ENCODE measurements at regions not wholly inside any gene's neighbourhood (a gene's known extent, or its start where the extent isn't known, plus 50 kb on each side); places are given as distances from the start of the nearest gene placed in this dataset.

- Histone ChIP-seq H3K79me2 (ENCODE audit: control insufficient read depth, insufficient read depth, low read length, unreplicated experiment) (no peaks in the 10 kb centered on the region), H3K4me1 (ENCODE audit: control insufficient read depth, insufficient read depth, low read length, unreplicated experiment) (no peaks in the 10 kb centered on the region), H2AFZ (ENCODE audit: low read length, unreplicated experiment) (no peak overlapping the region), H3K36me3 (ENCODE audit: insufficient read depth, low read length) (no peaks in the 10 kb centered on the region), H3K27me3 (ENCODE audit: insufficient read depth, low read length) (no peaks in the 10 kb centered on the region), H3K4me3 (ENCODE audit: low read depth, low read length) (no peak overlapping the region), H3K27ac (ENCODE audit: low read depth, low read length) (no peak overlapping the region)
These were observed 117.0 kb upstream of the IRX3 start for GRCh38 chr16:54403580-54403979.

GRCh38 chr16:54402873-54403272, 116.3 kb upstream of the IRX3 start:
- peaks cover 3% of the 10 kb centered on the region for H3K4me1 ChIP-seq (ENCODE audit: control insufficient read depth, insufficient read depth, low read length, unreplicated experiment)
- H3K79me2 ChIP-seq (ENCODE audit: control insufficient read depth, insufficient read depth, low read length, unreplicated experiment) = no peaks in the 10 kb centered on the region
- no peaks in the 10 kb centered on the region for H3K27me3 ChIP-seq (ENCODE audit: insufficient read depth, low read length)
- H3K36me3 ChIP-seq (ENCODE audit: insufficient read depth, low read length) = no peaks in the 10 kb centered on the region
- no peak overlapping the region for H3K4me3 ChIP-seq (ENCODE audit: low read depth, low read length)
- H3K27ac ChIP-seq (ENCODE audit: low read depth, low read length) = no peak overlapping the region
- H2AFZ ChIP-seq (ENCODE audit: low read length, unreplicated experiment) = no peak overlapping the region

GRCh38 chr16:54402270-54402669, 115.7 kb upstream of the IRX3 start:
- no peaks in the 10 kb centered on the region for H3K27me3 ChIP-seq (ENCODE audit: insufficient read depth, low read length)
- H3K27ac ChIP-seq (ENCODE audit: low read depth, low read length) = no peak overlapping the region
- H3K4me3 ChIP-seq (ENCODE audit: low read depth, low read length) = no peak overlapping the region
- no peaks in the 10 kb centered on the region for H3K79me2 ChIP-seq (ENCODE audit: control insufficient read depth, insufficient read depth, low read length, unreplicated experiment)
- no peak overlapping the region for H2AFZ ChIP-seq (ENCODE audit: low read length, unreplicated experiment)
- H3K36me3 ChIP-seq (ENCODE audit: insufficient read depth, low read length) = no peaks in the 10 kb centered on the region
- H3K4me1 ChIP-seq (ENCODE audit: control insufficient read depth, insufficient read depth, low read length, unreplicated experiment) = peaks cover 9% of the 10 kb centered on the region

GRCh38 chr16:54400261-54400660, 113.7 kb upstream of the IRX3 start:
- H2AFZ ChIP-seq (ENCODE audit: low read length, unreplicated experiment) = no peak overlapping the region
- no peaks in the 10 kb centered on the region for H3K79me2 ChIP-seq (ENCODE audit: control insufficient read depth, insufficient read depth, low read length, unreplicated experiment)
- H3K4me3 ChIP-seq (ENCODE audit: low read depth, low read length) = no peak overlapping the region
- no peak overlapping the region for H3K27ac ChIP-seq (ENCODE audit: low read depth, low read length)
- H3K36me3 ChIP-seq (ENCODE audit: insufficient read depth, low read length) = no peaks in the 10 kb centered on the region
- no peaks in the 10 kb centered on the region for H3K27me3 ChIP-seq (ENCODE audit: insufficient read depth, low read length)
- peaks cover 11% of the 10 kb centered on the region for H3K4me1 ChIP-seq (ENCODE audit: control insufficient read depth, insufficient read depth, low read length, unreplicated experiment)

GRCh38 chr16:54398986-54399385, 112.4 kb upstream of the IRX3 start:
- H3K4me3 ChIP-seq (ENCODE audit: low read depth, low read length) = no peak overlapping the region
- peaks cover 11% of the 10 kb centered on the region for H3K4me1 ChIP-seq (ENCODE audit: control insufficient read depth, insufficient read depth, low read length, unreplicated experiment)

GRCh38 chr16:54397838-54398237, 111.3 kb upstream of the IRX3 start:
- Histone ChIP-seq H3K36me3 (ENCODE audit: insufficient read depth, low read length) (no peaks in the 10 kb centered on the region), H3K4me3 (ENCODE audit: low read depth, low read length) (peak overlapping the region; percentile 18; the same call in 1 of the 2 replicates), H3K79me2 (ENCODE audit: control insufficient read depth, insufficient read depth, low read length, unreplicated experiment) (no peaks in the 10 kb centered on the region), H3K4me1 (ENCODE audit: control insufficient read depth, insufficient read depth, low read length, unreplicated experiment) (peaks cover 11% of the 10 kb centered on the region), H3K27ac (ENCODE audit: low read depth, low read length) (0 out of 2 replicates have a peak overlapping the region, but pooled peaks have one; percentile 13), H2AFZ (ENCODE audit: low read length, unreplicated experiment) (peak overlapping the region; percentile 53), H3K27me3 (ENCODE audit: insufficient read depth, low read length) (no peaks in the 10 kb centered on the region)

More at GRCh38 chr16:54398986-54399385, 112.4 kb upstream of the IRX3 start:
- Histone ChIP-seq H3K36me3 (ENCODE audit: insufficient read depth, low read length) (no peaks in the 10 kb centered on the region), H2AFZ (ENCODE audit: low read length, unreplicated experiment) (no peak overlapping the region), H3K27me3 (ENCODE audit: insufficient read depth, low read length) (no peaks in the 10 kb centered on the region), H3K79me2 (ENCODE audit: control insufficient read depth, insufficient read depth, low read length, unreplicated experiment) (no peaks in the 10 kb centered on the region), H3K27ac (ENCODE audit: low read depth, low read length) (no peak overlapping the region)

GRCh38 chr16:54397190-54397835, 110.7 kb upstream of the IRX3 start:
- peak overlapping the region; percentile 18; the same call in 1 of the 2 replicates for H3K4me3 ChIP-seq (ENCODE audit: low read depth, low read length)
- peak overlapping the region; percentile 53 for H2AFZ ChIP-seq (ENCODE audit: low read length, unreplicated experiment)
- peaks cover 11% of the 10 kb centered on the region for H3K4me1 ChIP-seq (ENCODE audit: control insufficient read depth, insufficient read depth, low read length, unreplicated experiment)
- H3K79me2 ChIP-seq (ENCODE audit: control insufficient read depth, insufficient read depth, low read length, unreplicated experiment) = no peaks in the 10 kb centered on the region
- no peaks in the 10 kb centered on the region for H3K36me3 ChIP-seq (ENCODE audit: insufficient read depth, low read length)
- 0 out of 2 replicates have a peak overlapping the region, but pooled peaks have one; percentile 13 for H3K27ac ChIP-seq (ENCODE audit: low read depth, low read length)
- no peaks in the 10 kb centered on the region for H3K27me3 ChIP-seq (ENCODE audit: insufficient read depth, low read length)

GRCh38 chr16:54389836-54390494, 103.4 kb upstream of the IRX3 start:
- no peak overlapping the region for H3K4me3 ChIP-seq (ENCODE audit: low read depth, low read length)
- no peaks in the 10 kb centered on the region for H3K79me2 ChIP-seq (ENCODE audit: control insufficient read depth, insufficient read depth, low read length, unreplicated experiment)
- no peaks in the 10 kb centered on the region for H3K36me3 ChIP-seq (ENCODE audit: insufficient read depth, low read length)
- no peak overlapping the region for H2AFZ ChIP-seq (ENCODE audit: low read length, unreplicated experiment)
- no peaks in the 10 kb centered on the region for H3K4me1 ChIP-seq (ENCODE audit: control insufficient read depth, insufficient read depth, low read length, unreplicated experiment)
- no peak overlapping the region for H3K27ac ChIP-seq (ENCODE audit: low read depth, low read length)
- H3K27me3 ChIP-seq (ENCODE audit: insufficient read depth, low read length) = no peaks in the 10 kb centered on the region

GRCh38 chr16:54385141-54385540, 98.6 kb upstream of the IRX3 start:
- H2AFZ ChIP-seq (ENCODE audit: low read length, unreplicated experiment) = no peak overlapping the region
- H3K36me3 ChIP-seq (ENCODE audit: insufficient read depth, low read length) = no peaks in the 10 kb centered on the region
- no peak overlapping the region for H3K4me3 ChIP-seq (ENCODE audit: low read depth, low read length)
- H3K27me3 ChIP-seq (ENCODE audit: insufficient read depth, low read length) = no peaks in the 10 kb centered on the region
- H3K79me2 ChIP-seq (ENCODE audit: control insufficient read depth, insufficient read depth, low read length, unreplicated experiment) = no peaks in the 10 kb centered on the region
- no peaks in the 10 kb centered on the region for H3K4me1 ChIP-seq (ENCODE audit: control insufficient read depth, insufficient read depth, low read length, unreplicated experiment)
- H3K27ac ChIP-seq (ENCODE audit: low read depth, low read length) = no peak overlapping the region

GRCh38 chr16:54381601-54382313, 95.2 kb upstream of the IRX3 start:
- no peaks in the 10 kb centered on the region for H3K27me3 ChIP-seq (ENCODE audit: insufficient read depth, low read length)
- H3K4me1 ChIP-seq (ENCODE audit: control insufficient read depth, insufficient read depth, low read length, unreplicated experiment) = no peaks in the 10 kb centered on the region
- H2AFZ ChIP-seq (ENCODE audit: low read length, unreplicated experiment) = no peak overlapping the region
- H3K79me2 ChIP-seq (ENCODE audit: control insufficient read depth, insufficient read depth, low read length, unreplicated experiment) = no peaks in the 10 kb centered on the region
- no peak overlapping the region for H3K27ac ChIP-seq (ENCODE audit: low read depth, low read length)
- no peak overlapping the region for H3K4me3 ChIP-seq (ENCODE audit: low read depth, low read length)
- H3K36me3 ChIP-seq (ENCODE audit: insufficient read depth, low read length) = no peaks in the 10 kb centered on the region
